ENCODE measurements at regions not wholly inside any gene's neighbourhood (a gene's known extent, or its start where the extent isn't known, plus 50 kb on each side); places are given as distances from the start of the nearest gene placed in this dataset.

- Histone ChIP-seq H3K4me1 (no peaks in the 10 kb centered on the region), H3K36me3 (no peaks in the 10 kb centered on the region), H3K27ac (no peak overlapping the region), H3K27me3 (no peaks in the 10 kb centered on the region), H3K4me3 (replicated peaks in 1 of 3) (no peak overlapping the region), H3K9me3 (no peaks in the 10 kb centered on the region)
- no peak for DNase-seq
- no peak for TF ChIP-seq POLR2A (IDR thresholded peaks at IDR 0.05)
- TF ChIP-seq CTCF (IDR thresholded peaks at IDR 0.05), result no peak
- intact Hi-C loops (cut with DNase I), result no loop called here
Observed at GRCh38 chr5:124330595-124331220, 415.7 kb downstream of the ZNF608 start.

- Histone ChIP-seq H3K27ac (no peak overlapping the region), H3K9me3 (no peaks in the 10 kb centered on the region)
- intact Hi-C loops (cut with DNase I), result no loop called here
Observed at GRCh38 chr5:124328201-124328600, 418.2 kb downstream of the ZNF608 start.

GRCh38 chr5:124318661-124319060 is 427.8 kb downstream of the ZNF608 start:
- TF ChIP-seq CTCF (IDR thresholded peaks at IDR 0.05) (no peak), POLR2A (IDR thresholded peaks at IDR 0.05) (no peak)

More at GRCh38 chr5:124328201-124328600, 418.2 kb downstream of the ZNF608 start:
- no peak for DNase-seq
- TF ChIP-seq POLR2A (IDR thresholded peaks at IDR 0.05) (no peak), CTCF (IDR thresholded peaks at IDR 0.05) (no peak)
- H3K4me3 ChIP-seq (replicated peaks in 1 of 3), result no peak overlapping the region
- H3K36me3 ChIP-seq, result no peaks in the 10 kb centered on the region
- no peaks in the 10 kb centered on the region for H3K4me1 ChIP-seq
- H3K27me3 ChIP-seq, result no peaks in the 10 kb centered on the region

GRCh38 chr5:124317451-124317850 is 429.0 kb downstream of the ZNF608 start:
- Histone ChIP-seq H3K4me1 (peaks cover 5 to 7% of the 10 kb centered on the region in 2 donors), H3K36me3 (no peaks in the 10 kb centered on the region), H3K4me3 (replicated peaks in 1 of 3) (no peak overlapping the region), H3K9me3 (no peaks in the 10 kb centered on the region), H3K27ac (no peak overlapping the region), H3K27me3 (no peaks in the 10 kb centered on the region)
- intact Hi-C loops (cut with DNase I), result no loop called here
- TF ChIP-seq POLR2A (IDR thresholded peaks at IDR 0.05), result no peak
- TF ChIP-seq CTCF (IDR thresholded peaks at IDR 0.05), result no peak
- WGBS, 2 donors, result 52 to 54% methylated on average over 3 of the region's 3 CpGs
- DNase-seq, result peak; percentile 47 to 51

More at GRCh38 chr5:124318661-124319060, 427.8 kb downstream of the ZNF608 start:
- Histone ChIP-seq H3K27me3 (no peaks in the 10 kb centered on the region), H3K27ac (no peak overlapping the region), H3K4me3 (replicated peaks in 1 of 3) (no peak overlapping the region), H3K4me1 (peaks cover 5 to 7% of the 10 kb centered on the region in 2 donors), H3K9me3 (no peaks in the 10 kb centered on the region), H3K36me3 (no peaks in the 10 kb centered on the region)
- DNase-seq, result no peak
- 94 to 100% methylated on average over 1 of the region's 1 CpG for WGBS, 2 donors
- intact Hi-C loops (cut with DNase I), result no loop called here

GRCh38 chr5:124315741-124316415 is 430.6 kb downstream of the ZNF608 start:
- TF ChIP-seq CTCF (IDR thresholded peaks at IDR 0.05) (no peak), POLR2A (IDR thresholded peaks at IDR 0.05) (no peak)
- no peak overlapping the region for H3K4me3 ChIP-seq (replicated peaks in 1 of 3)
- no peaks in the 10 kb centered on the region for H3K36me3 ChIP-seq
- H3K4me1 ChIP-seq, result peaks cover 5 to 7% of the 10 kb centered on the region in 2 donors
- intact Hi-C loops (cut with DNase I), result no loop called here
- 97% methylated on average over 3 of the region's 3 CpGs for whole genome bisulfite sequencing, 2 donors
- H3K27ac ChIP-seq, result no peak overlapping the region
- H3K27me3 ChIP-seq, result no peaks in the 10 kb centered on the region
- H3K9me3 ChIP-seq, result no peaks in the 10 kb centered on the region
- no peak for DNase-seq

All from thyroid gland (tissue), 4 donors.